ENCODE measurements at regions not wholly inside any gene's neighbourhood (a gene's known extent, or its start where the extent isn't known, plus 50 kb on each side); places are given as distances from the start of the nearest gene placed in this dataset.

- Histone ChIP-seq H3K36me3 (ENCODE audit: insufficient read depth, low read length) (no peaks in the 10 kb centered on the region), H4K20me1 (ENCODE audit: insufficient read depth, low read length) (no peaks in the 10 kb centered on the region), H3K27ac (ENCODE audit: low read depth, low read length, poor library complexity, severe bottlenecking) (no peak overlapping the region), H3K9me2 (ENCODE audit: insufficient read depth, low read length) (no peaks in the 10 kb centered on the region), H3K79me2 (ENCODE audit: insufficient read depth, low read depth, low read length) (no peaks in the 10 kb centered on the region), H3K4me2 (ENCODE audit: low read length) (no peak overlapping the region), H3K4me1 (ENCODE audit: insufficient read depth, low read length, poor library complexity, severe bottlenecking) (no peaks in the 10 kb centered on the region), H3K4me3 (ENCODE audit: low read depth, low read length, poor library complexity, severe bottlenecking) (no peak overlapping the region), H2AFZ (ENCODE audit: low read length) (no peak overlapping the region), H3K9me3 (ENCODE audit: low read length) (no peaks in the 10 kb centered on the region)
- CTCF ChIA-PET (ENCODE audit: unreplicated experiment) = no interaction called here
- no TSS peak for BruUV-seq (replicated peaks)
- POLR2A ChIA-PET = interaction anchor here (1.0 to 1.1 kb wide), 2 partner anchors 9 to 16 kb away, joined by 3 read pairs; no protein-coding TSS in a partner anchor
- TF ChIP-seq CTCF (conservative IDR thresholded peaks at IDR 0.05; ENCODE audit: low read length) (no peak), EZH2phosphoT487 (IDR thresholded peaks at IDR 0.05; ENCODE audit: borderline replicate concordance, low read depth, low read length) (no peak)
- no peak for DNase-seq (ENCODE audit: low spot score)
- intact Hi-C loops (cut with micrococcal nuclease; ENCODE audit: unreplicated experiment) = no loop called here
Measured at GRCh38 chr2:167855211-167855610, 392.2 kb downstream of the STK39 start.

DNA sequence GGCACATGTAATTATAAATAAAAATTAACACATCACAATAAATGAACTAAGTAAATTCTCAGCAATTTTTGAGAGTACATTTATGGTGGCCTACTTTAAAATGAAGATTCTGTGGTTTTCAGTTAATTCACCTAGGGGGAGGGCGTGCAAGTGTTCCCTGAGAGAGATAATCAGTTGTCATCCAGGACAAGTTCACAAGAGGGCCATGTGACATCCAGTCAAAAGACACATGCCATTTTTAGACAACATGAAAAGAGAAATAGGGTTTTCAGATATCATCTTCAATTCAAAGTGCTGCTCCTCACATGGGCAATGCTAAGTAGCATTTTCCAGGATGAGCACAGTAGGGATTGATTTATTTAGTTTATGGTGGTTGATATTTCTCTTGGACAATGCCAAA, 393.7 kb downstream of the STK39 start:
- intact Hi-C loops (cut with micrococcal nuclease; ENCODE audit: unreplicated experiment) = no loop called here
- Histone ChIP-seq H3K4me3 (ENCODE audit: low read depth, low read length, poor library complexity, severe bottlenecking) (no peak overlapping the region), H3K79me2 (ENCODE audit: insufficient read depth, low read depth, low read length) (no peaks in the 10 kb centered on the region), H3K9me3 (ENCODE audit: low read length) (no peaks in the 10 kb centered on the region), H2AFZ (ENCODE audit: low read length) (no peak overlapping the region), H3K36me3 (ENCODE audit: insufficient read depth, low read length) (no peaks in the 10 kb centered on the region), H3K27ac (ENCODE audit: low read depth, low read length, poor library complexity, severe bottlenecking) (no peak overlapping the region), H3K9me2 (ENCODE audit: insufficient read depth, low read length) (no peaks in the 10 kb centered on the region), H3K4me2 (ENCODE audit: low read length) (no peak overlapping the region), H3K4me1 (ENCODE audit: insufficient read depth, low read length, poor library complexity, severe bottlenecking) (no peaks in the 10 kb centered on the region), H4K20me1 (ENCODE audit: insufficient read depth, low read length) (no peaks in the 10 kb centered on the region)
- ChIA-PET POLR2A (interaction anchor here (1.1 kb wide), 1 partner anchor 11 kb away, joined by 3 read pairs; no protein-coding TSS in a partner anchor), CTCF (ENCODE audit: unreplicated experiment) (no interaction called here)
- TF ChIP-seq CTCF (conservative IDR thresholded peaks at IDR 0.05; ENCODE audit: low read length) (no peak), EZH2phosphoT487 (IDR thresholded peaks at IDR 0.05; ENCODE audit: borderline replicate concordance, low read depth, low read length) (no peak)
- no TSS peak for BruUV-seq (replicated peaks)
- DNase-seq (ENCODE audit: low spot score) = no peak

GRCh38 chr2:167851876-167852275, 395.5 kb downstream of the STK39 start:
- Histone ChIP-seq H3K9me2 (ENCODE audit: insufficient read depth, low read length) (no peaks in the 10 kb centered on the region), H3K4me1 (ENCODE audit: insufficient read depth, low read length, poor library complexity, severe bottlenecking) (no peaks in the 10 kb centered on the region), H4K20me1 (ENCODE audit: insufficient read depth, low read length) (no peaks in the 10 kb centered on the region), H2AFZ (ENCODE audit: low read length) (no peak overlapping the region), H3K4me3 (ENCODE audit: low read depth, low read length, poor library complexity, severe bottlenecking) (no peak overlapping the region), H3K4me2 (ENCODE audit: low read length) (no peak overlapping the region), H3K79me2 (ENCODE audit: insufficient read depth, low read depth, low read length) (no peaks in the 10 kb centered on the region), H3K9me3 (ENCODE audit: low read length) (no peaks in the 10 kb centered on the region), H3K36me3 (ENCODE audit: insufficient read depth, low read length) (no peaks in the 10 kb centered on the region), H3K27ac (ENCODE audit: low read depth, low read length, poor library complexity, severe bottlenecking) (no peak overlapping the region)
- no peak for TF ChIP-seq CTCF (conservative IDR thresholded peaks at IDR 0.05; ENCODE audit: low read length)
- TF ChIP-seq EZH2phosphoT487 (IDR thresholded peaks at IDR 0.05; ENCODE audit: borderline replicate concordance, low read depth, low read length) = no peak
- BruUV-seq (replicated peaks) = no TSS peak
- no peak for DNase-seq (ENCODE audit: low spot score)
- intact Hi-C loops (cut with micrococcal nuclease; ENCODE audit: unreplicated experiment) = no loop called here
- CTCF ChIA-PET (ENCODE audit: unreplicated experiment) = no interaction called here
- POLR2A ChIA-PET = interaction anchor here (0.6 to 0.7 kb wide), 3 partner anchors 18 to 823 kb away, joined by 3 to 4 read pairs (median 3); no protein-coding TSS in a partner anchor
